Lower leg skin (tissue), 4 donors: ENCODE measurements at regions not wholly inside any gene's neighbourhood (a gene's known extent, or its start where the extent isn't known, plus 50 kb on each side); places are given as distances from the start of the nearest gene placed in this dataset.

Experiments
- DNase-seq, 2 donors: peaks; one replicate each; pipeline ENCODE4 v3.0.0-alpha.2; 2019; ENCODE audit warnings: low spot score in 2 of 2
- H3K4me3 ChIP-seq: fragments of 200-600 bp; sonication (generic); 2 replicates; pipeline ENCODE4 v1.5.1; 2017; ENCODE audit warnings: mild to moderate bottlenecking, low read depth; ENCODE audit not compliant: poor library complexity, severe bottlenecking
- POLR2A ChIP-seq, 2 donors: fragments of 450-650 bp; IDR thresholded peaks; one replicate each; pipeline ENCODE4 v1.6.1; 2016 to 2017; ENCODE audit warnings: antibody characterized with exemption in 2 of 2, mild to moderate bottlenecking in 1 of 2, moderate library complexity in 1 of 2
- WGBS, 2 donors: methylation state at CpG; one replicate each; pipeline ENCODE4 v1.1.5; 2018; 5-methylcytosine and 5-hydroxymethylcytosine counted together
- intact Hi-C: fragments of 100-400 bp; cut with DNase I; formaldehyde crosslinking; loops from one replicate; pipeline ENCODE4 v1.15.0; 2023; ENCODE audit warnings: low total_unique reads
- TF ChIP-seq, protein P1 (sequence below), 3 donors: fragments of 450-650 bp; IDR thresholded peaks; one replicate each; pipeline ENCODE4 v1.5.1; 2016; ENCODE audit warnings: antibody characterized with exemption in 3 of 3, mild to moderate bottlenecking in 3 of 3, moderate library complexity in 2 of 3

DNA sequence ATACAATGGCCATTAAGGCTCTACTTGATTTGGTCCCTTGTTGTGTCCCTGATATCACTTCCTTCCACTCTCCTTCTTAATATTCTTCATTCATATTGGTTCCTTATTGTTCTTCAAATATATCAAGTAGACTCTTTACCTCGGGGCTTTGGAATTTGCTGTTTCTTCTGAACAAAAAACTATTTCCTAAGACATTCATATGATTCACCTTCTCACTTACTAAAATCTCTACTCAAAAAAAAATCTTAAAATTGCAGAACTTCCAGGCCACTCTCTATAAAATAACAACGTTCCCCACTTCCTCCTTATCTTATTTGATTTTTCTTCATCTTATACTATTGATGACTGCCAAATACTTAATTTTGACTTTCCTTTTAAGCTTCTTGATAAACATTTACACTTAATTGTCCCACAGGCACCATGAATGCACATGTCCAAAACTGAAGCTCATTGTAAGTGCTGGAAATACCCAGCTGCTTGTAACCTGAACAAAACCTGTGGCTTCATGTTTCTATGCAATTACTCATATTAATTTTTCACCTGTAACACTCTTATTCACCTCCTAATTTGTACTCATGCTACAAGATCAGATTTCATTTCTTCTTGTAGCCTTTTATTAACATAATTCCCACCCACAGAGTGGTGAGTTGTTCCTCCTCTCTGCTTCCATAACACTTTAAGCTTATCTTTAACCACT lies 58.4 kb upstream of the NUDT12 start:
- no peak for TF ChIP-seq POLR2A (IDR thresholded peaks at IDR 0.05)
- TF ChIP-seq, protein P1, sequence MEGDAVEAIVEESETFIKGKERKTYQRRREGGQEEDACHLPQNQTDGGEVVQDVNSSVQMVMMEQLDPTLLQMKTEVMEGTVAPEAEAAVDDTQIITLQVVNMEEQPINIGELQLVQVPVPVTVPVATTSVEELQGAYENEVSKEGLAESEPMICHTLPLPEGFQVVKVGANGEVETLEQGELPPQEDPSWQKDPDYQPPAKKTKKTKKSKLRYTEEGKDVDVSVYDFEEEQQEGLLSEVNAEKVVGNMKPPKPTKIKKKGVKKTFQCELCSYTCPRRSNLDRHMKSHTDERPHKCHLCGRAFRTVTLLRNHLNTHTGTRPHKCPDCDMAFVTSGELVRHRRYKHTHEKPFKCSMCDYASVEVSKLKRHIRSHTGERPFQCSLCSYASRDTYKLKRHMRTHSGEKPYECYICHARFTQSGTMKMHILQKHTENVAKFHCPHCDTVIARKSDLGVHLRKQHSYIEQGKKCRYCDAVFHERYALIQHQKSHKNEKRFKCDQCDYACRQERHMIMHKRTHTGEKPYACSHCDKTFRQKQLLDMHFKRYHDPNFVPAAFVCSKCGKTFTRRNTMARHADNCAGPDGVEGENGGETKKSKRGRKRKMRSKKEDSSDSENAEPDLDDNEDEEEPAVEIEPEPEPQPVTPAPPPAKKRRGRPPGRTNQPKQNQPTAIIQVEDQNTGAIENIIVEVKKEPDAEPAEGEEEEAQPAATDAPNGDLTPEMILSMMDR (IDR thresholded peaks at IDR 0.05) = no peak
- WGBS, 2 donors = 43% methylated on average over 2 of the region's 2 CpGs
- DNase-seq = no peak
- no peak overlapping the region for H3K4me3 ChIP-seq
- intact Hi-C loops = no loop called here

DNA sequence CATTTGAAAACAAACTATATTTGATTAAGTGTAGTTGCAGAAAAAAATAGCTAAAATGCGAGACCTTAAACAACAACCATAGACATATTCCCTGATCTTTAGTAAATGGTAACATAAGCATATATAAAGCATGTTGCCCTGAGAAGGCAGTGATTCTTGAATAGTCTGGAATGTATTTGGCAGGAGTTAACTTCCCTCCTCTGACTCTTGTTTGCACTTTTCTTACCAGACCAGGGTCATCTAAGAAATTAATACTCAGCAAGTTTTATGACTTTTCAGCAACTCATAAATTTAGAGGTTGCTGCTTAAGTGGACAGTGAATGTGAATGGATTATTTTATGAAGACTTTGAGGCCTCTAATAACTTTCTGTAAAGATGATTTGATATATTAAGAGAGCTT lies 55.3 kb upstream of the NUDT12 start:
- intact Hi-C loops = no loop called here
- TF ChIP-seq, protein P1 (IDR thresholded peaks at IDR 0.05) = no peak
- no peak for TF ChIP-seq POLR2A (IDR thresholded peaks at IDR 0.05)
- 79 to 91% methylated on average over 1 of the region's 1 CpG for WGBS, 2 donors
- H3K4me3 ChIP-seq = no peak overlapping the region
- no peak for DNase-seq

DNA sequence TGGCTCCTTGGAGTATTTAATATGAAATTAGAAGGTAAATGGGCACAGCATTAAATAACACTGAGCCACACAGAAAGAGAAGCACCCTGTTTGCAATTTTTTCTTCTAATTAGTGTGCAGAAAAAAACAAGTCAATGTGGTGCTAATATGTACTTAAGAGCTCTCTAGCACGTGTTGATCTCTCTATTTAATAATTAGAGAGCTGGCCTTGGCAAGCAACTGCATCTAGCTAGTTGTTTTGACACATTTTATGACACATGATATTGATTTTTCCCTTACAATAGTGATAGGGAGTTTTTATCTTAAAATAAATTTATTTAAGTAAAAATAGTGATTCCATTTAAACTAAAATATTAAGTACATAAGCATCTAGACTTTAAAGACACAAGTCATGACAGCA lies 54.5 kb upstream of the NUDT12 start:
- no peak for TF ChIP-seq POLR2A (IDR thresholded peaks at IDR 0.05)
- TF ChIP-seq, protein P1 (IDR thresholded peaks at IDR 0.05) = no peak
- WGBS, 2 donors = 31 to 38% methylated on average over 1 of the region's 1 CpG
- DNase-seq = no peak
- intact Hi-C loops = no loop called here
- H3K4me3 ChIP-seq = no peak overlapping the region

DNA sequence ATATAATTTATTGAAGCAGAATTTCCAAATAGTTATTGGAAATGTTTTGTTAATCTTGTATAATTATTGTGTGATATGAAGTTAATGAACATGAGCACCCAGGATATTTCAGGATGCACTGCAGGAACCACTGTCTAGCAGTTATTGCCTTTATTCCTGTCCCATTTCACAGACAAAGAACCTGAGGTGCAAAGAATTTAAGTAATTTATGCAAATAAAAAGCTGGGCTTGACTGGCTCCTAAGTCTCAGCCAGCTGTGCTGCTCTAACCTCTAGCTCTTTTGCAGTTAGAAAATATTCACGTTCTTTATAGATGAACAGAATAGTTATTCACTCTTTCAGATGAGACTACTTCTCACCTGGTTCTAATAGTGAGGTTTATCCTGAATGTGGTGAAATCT lies 50.0 kb upstream of the NUDT12 start:
- no peak for DNase-seq
- H3K4me3 ChIP-seq = no peak overlapping the region
- intact Hi-C loops = no loop called here
- no peak for TF ChIP-seq POLR2A (IDR thresholded peaks at IDR 0.05)
- TF ChIP-seq, protein P1 (IDR thresholded peaks at IDR 0.05) = no peak
- WGBS, 2 donors = 70 to 85% methylated on average over 1 of the region's 1 CpG
